HL-60 (cell line): ENCODE measurements at regions not wholly inside any gene's neighbourhood (a gene's known extent, or its start where the extent isn't known, plus 50 kb on each side); places are given as distances from the start of the nearest gene placed in this dataset.

Experiments used
- GABPA ChIP-seq: IDR thresholded peaks from 2 replicates; pipeline ENCODE4 v1.6.1; 2012; ENCODE audit warnings: low read depth
- POLR2AphosphoS5 ChIP-seq: IDR thresholded peaks from 2 replicates; pipeline ENCODE4 v1.6.1; 2012; ENCODE audit warnings: low read depth
- REST ChIP-seq: IDR thresholded peaks from 2 replicates; pipeline ENCODE4 v1.6.1; 2012; ENCODE audit warnings: low read depth; ENCODE audit not compliant: insufficient replicate concordance
- TF ChIP-seq, protein P1 (sequence below): IDR thresholded peaks from one replicate; pipeline ENCODE4 v1.5.1; 2011; ENCODE audit warnings: low read length, control low read depth, inconsistent platforms; ENCODE audit not compliant: insufficient read depth

- TF ChIP-seq, protein P1, sequence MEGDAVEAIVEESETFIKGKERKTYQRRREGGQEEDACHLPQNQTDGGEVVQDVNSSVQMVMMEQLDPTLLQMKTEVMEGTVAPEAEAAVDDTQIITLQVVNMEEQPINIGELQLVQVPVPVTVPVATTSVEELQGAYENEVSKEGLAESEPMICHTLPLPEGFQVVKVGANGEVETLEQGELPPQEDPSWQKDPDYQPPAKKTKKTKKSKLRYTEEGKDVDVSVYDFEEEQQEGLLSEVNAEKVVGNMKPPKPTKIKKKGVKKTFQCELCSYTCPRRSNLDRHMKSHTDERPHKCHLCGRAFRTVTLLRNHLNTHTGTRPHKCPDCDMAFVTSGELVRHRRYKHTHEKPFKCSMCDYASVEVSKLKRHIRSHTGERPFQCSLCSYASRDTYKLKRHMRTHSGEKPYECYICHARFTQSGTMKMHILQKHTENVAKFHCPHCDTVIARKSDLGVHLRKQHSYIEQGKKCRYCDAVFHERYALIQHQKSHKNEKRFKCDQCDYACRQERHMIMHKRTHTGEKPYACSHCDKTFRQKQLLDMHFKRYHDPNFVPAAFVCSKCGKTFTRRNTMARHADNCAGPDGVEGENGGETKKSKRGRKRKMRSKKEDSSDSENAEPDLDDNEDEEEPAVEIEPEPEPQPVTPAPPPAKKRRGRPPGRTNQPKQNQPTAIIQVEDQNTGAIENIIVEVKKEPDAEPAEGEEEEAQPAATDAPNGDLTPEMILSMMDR, result no peak
- TF ChIP-seq REST (no peak), POLR2AphosphoS5 (no peak), GABPA (no peak)
Measured at GRCh38 chr7:56537477-56537876, 421.3 kb upstream of the NUPR2 start.
